WTC11 (cell line): ENCODE measurements at regions not wholly inside any gene's neighbourhood (a gene's known extent, or its start where the extent isn't known, plus 50 kb on each side); places are given as distances from the start of the nearest gene placed in this dataset.

Experiments
- ATF3 ChIP-seq: sonication (generic); formaldehyde crosslinking; conservative IDR thresholded peaks from 2 replicates; pipeline ENCODE4 v1.8.1; 2022; ENCODE audit warnings: mild to moderate bottlenecking, missing genetic modification reagents
- EMX1 ChIP-seq: fragments of 250-450 bp; sonication (Bioruptor Pico); IDR thresholded peaks from 2 replicates; pipeline ENCODE4 v1.8.0; 2021; ENCODE audit warnings: mild to moderate bottlenecking
- TEAD4 ChIP-seq: sonication (generic); formaldehyde crosslinking; IDR thresholded peaks from 2 replicates; pipeline ENCODE4 v1.8.0; 2022; ENCODE audit warnings: mild to moderate bottlenecking, missing genetic modification reagents
- ZNF425 ChIP-seq: fragments of 250-450 bp; sonication (Bioruptor Pico); conservative IDR thresholded peaks from 2 replicates; pipeline ENCODE4 v1.9.0; 2021; ENCODE audit warnings: mild to moderate bottlenecking
- TF ChIP-seq, protein P1 (sequence below): fragments of 200-600 bp; IDR thresholded peaks from 2 replicates; pipeline ENCODE4 v1.8.0; 2022; ENCODE audit warnings: antibody characterized with exemption

DNA sequence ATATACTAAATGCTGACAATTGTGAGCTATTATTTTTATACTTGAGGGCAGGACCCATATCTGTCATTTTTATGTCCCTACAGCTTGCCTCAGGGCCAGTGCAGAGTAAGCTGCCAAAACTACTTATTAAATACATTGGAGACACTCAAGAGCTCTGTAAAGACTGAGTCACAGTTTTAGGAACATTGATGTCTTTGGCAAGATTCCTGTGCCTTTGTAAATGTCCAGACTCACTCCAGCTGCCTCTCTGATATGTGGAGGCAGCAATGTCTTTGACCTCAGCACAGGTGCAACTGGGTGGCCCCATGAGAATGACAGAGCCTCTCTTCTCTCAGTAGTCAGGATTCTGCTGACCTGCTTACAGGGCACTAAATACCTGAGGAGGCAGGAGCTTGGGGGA is 363.2 kb downstream of the OSTF1 start:
- TF ChIP-seq TEAD4 (CRISPR knock-in tag) (no peak), EMX1 (CRISPR knock-in tag) (no peak), ZNF425 (CRISPR knock-in tag) (no peak), ATF3 (CRISPR knock-in tag) (no peak)
- TF ChIP-seq, protein P1, sequence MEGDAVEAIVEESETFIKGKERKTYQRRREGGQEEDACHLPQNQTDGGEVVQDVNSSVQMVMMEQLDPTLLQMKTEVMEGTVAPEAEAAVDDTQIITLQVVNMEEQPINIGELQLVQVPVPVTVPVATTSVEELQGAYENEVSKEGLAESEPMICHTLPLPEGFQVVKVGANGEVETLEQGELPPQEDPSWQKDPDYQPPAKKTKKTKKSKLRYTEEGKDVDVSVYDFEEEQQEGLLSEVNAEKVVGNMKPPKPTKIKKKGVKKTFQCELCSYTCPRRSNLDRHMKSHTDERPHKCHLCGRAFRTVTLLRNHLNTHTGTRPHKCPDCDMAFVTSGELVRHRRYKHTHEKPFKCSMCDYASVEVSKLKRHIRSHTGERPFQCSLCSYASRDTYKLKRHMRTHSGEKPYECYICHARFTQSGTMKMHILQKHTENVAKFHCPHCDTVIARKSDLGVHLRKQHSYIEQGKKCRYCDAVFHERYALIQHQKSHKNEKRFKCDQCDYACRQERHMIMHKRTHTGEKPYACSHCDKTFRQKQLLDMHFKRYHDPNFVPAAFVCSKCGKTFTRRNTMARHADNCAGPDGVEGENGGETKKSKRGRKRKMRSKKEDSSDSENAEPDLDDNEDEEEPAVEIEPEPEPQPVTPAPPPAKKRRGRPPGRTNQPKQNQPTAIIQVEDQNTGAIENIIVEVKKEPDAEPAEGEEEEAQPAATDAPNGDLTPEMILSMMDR: no peak
